DMS153 treated with DMSO at 0.1 percent for 48 hours (cell line): ENCODE measurements at regions not wholly inside any gene's neighbourhood (a gene's known extent, or its start where the extent isn't known, plus 50 kb on each side); places are given as distances from the start of the nearest gene placed in this dataset.
"Not testable (repeated sequence)": the region's sequence is repeated elsewhere in the genome, so short reads cannot be mapped to it uniquely, and the experiment has no call there.

Experiments used
- DNase-seq: peaks from one replicate; lab custom pipeline; 2025; ENCODE audit not compliant: unreplicated experiment; lab: John Stamatoyannopoulos, UW

DNA sequence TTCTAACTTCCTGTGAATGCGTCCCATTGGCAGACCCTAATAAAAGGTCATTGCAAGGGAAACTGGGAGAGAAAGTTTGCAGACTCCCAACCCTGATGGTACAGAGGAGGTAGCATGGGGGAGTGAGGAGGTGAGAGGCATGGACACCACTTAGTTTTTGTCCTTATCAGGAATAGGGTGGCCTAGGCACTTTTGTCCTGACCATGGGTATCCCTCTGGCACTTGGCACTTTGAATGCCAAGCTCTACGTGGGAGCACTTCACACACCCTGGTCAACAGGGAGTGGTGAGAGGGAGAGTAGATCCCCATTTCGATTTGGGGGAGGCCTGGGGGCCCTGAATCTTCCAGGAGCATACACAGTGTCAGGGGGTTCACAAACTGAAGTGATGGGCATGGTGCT is 75.6 kb upstream of the SH3PXD2B start:
- DNase-seq = no peak

DNA sequence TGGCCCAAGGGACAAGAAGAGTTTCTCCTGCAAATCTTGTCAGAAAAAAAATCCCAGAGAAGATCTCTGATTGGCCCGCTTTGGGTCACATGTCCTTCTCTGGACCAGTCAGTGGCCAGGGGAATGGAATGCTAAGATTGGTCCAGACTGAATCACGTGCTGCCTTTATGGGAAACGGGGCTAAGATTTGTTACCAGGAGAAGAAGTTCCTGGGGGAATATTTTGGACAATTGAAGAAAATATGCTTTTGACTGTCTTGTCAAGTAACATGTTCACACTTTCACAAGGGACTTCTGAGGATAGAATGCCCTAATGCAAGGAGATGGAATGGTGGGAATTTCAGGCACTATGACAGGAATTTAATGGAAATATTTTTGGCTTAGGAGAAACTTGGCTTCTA is 74.1 kb upstream of the SH3PXD2B start:
- DNase-seq = no peak

DNA sequence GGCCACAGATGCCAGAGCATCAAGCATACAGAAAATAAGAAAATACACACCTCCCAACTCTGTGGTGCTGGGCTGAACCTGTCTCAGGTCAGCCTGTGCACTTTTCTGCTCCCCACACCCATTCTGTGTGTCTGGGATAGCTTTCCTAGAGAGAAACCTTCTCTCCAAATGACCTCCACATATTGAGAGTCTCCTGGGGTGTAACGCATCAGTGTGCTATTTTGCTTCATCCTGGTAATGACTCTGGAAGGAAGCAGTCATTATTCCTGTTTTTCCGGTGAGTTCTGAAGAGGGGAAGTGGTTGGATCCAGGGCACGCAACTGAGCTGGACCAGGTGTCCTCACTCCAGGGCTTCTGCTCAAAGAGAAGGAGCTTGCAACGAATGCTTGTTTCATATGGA is 73.2 kb upstream of the SH3PXD2B start:
- no peak for DNase-seq

DNA sequence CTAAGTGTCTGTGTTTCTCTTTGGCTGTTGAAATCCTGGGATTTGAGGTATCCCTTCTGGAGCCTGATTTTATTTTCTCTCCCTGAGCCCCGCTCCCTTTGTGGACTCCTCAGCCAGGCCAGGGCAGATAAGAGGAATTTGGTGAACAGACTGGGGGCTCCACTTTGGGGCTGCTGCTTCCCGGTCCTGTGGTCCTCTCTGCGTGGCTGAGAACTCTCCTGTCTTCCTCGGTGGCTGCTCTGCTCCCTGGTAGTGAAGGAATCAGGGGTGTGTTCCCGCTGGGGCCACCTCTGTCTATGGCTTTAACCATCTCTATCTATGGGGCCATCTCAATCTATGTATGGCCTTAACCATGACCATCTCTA is 71.7 kb upstream of the SH3PXD2B start:
- no peak for DNase-seq

DNA sequence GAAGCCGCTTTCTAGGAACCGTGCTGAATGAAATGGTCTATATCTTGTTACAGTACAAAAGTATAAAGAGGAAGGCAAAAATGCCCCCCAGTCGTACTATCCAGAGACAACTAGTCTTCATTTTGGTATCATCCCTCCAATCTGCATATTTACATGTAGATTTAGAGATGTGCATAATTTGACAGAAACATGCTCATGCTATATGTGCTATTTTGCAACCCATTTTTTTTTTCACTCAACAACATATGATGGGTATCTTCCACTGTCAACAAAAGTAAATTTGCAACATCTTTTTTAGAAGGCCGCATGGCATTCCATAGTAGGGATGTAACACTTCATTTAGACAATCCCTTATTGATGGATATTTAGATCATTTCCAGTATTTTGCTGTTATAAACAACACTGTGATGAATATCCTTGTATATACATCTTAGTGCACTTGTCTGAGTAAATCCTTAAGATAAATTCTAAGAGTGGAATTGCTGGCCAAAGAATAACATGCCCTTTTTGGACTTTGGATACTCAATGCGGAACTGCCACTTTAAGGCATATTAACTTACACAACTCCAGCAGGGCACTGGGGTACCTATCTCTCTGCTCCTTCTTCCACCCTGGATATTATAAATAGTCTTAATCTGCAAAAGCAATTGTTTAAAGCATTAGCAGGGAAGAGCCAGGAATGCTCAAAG is 71.1 kb upstream of the SH3PXD2B start:
- DNase-seq = no peak

DNA sequence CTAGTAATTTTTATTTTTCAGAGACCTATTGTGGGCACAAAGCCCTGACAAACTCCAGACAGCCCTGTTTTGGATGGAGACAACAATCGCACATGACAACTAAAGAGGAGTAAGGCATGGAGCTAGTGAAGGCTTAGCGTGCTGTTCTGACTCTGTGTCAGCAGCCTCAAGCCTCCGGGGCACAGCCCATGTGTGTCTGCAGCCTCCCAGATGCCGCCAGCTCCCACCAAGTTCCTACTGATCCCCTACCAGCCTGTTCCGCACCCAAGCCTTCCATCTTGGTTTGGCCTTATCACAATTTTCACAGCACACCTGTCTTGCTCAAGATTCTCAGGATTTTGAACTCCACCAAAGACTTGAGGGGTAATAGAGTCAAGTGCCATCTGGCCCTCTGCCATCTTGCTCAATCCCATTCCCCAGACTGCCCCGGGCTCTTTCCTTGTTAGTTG is 70.3 kb upstream of the SH3PXD2B start:
- no peak for DNase-seq

DNA sequence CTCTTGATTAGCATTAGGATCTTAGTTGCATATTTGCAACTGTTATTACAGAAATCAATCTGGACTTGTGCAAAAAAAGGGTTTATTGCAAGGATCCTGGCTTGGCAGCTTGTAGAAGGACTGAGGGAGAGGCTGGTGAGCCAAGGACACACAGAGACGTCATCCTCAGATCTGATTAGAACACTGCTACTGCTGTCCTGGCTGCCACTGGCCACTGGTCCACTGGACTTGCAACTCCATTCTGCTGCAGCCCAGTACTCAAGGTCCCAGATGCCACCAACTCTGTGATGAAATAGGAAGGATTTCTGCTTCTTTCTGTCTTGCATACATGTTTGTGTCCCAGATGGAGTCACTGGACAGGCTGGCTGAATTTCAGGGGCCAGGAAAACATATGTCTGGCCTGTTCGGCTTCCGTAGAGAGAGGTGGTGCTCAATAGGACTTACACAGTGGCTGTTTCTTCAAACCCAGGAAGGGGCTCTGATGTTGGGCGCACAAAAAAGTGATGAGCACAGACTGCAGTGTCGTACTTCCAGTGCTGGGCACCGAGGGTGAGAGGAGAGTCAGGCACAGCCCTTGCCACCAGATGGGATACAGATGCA is 68.9 kb upstream of the SH3PXD2B start:
- no peak for DNase-seq

DNA sequence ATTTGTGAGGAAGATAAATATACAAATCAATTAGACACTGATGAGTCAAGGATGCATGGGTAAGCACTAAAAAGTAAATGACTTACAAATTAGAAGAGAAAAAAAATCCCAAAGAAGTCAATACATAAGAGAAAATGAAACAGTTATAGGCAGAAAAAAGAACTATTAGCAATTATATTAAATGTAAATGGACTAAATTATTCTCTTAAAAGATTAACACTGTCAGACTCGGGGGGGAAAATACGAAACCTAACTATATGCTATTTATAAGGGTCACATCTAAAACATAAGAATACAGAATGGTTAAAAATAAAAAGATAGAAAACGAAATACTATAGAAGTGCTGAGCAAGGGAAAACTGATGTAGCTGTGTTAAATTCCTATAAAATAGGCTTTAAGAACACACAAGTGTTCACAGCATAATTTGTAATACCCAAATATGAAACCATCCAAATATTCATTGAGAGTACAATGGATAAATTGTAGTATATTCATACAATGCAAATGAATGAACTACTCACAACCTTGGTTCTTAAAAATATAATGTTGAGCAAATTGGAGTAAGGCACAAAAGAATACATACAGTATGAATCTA is 67.1 kb upstream of the SH3PXD2B start:
- no peak for DNase-seq

DNA sequence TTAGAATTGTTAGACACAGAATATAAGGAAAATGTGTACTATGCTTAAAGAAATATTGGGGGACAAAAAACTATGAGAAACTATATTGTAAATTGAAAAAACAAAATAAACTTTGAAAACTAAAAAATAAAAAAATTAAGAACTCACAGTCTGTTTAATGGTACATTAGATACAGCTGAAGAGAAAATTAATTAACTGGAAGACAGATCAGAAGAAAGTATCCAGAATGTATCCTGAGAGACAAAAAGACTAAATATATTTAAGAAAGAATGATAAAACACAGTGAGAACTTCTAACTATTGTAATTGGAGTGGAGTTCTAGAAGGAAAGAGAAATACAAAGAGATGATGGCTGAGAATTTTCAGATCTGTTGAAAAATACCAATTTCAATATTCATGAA is 57.6 kb upstream of the SH3PXD2B start:
- DNase-seq = no peak

DNA sequence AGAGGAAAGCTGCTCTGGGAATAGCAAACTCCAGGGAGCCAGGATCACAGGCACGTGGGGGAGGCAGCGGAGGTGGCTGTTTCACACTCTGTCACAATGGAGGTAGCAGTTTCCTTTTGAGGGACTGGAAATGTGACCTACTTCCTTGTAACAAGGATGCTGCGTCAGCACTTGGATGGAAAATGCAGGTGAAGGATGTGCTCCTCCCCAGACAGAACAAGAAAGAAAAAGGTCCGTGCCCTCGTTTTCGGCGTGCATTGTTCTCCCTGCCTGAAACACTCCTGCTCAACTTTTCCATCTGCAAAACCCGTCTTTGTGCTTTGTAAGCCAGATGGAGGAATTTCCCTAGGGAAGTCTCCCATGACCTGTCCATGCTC is 55.1 kb upstream of the SH3PXD2B start:
- no peak for DNase-seq

DNA sequence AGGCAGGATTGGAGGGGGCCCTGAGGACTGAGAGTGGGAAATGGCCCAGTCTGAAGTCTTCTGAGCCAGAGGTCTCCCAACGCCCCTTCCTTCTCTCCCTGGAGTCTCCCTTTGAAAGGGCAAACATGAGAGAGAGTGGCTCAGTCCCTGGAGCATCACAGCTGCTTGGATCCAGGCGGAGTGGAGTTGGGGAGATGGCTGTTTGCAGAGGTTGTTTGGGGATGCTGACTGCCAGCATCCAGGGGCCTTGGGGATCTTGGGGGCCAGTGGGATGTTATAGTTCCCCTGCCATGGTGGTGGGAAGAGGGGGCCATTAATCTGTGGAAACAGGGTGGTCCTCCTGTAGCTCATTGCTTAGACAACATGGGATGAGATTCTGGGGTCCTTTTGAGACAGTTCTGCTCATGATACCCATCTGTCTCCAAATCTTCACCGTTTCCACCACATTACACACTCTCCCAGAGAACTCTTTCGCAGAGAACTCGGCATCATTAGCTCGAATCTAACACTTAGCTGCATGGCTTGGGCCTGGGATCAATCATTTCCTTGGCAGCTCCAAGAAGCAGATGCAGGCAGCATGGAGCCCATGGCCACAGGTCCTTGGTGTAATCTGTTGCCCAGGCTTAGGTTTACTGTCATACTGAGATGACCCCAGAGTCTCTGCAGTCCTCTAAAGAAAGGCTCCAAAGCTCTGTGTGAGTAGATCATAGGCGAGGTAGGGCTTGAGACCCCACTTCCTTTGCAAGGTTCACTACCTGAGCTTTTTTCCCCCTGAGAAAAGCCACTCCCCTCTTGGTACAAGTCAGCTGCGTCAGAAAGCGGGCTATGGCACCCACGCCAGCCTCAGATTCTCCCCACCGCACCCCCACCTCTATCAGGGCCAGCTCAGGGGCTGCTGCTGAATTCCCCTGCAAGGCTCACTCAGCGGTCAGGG is 54.4 kb upstream of the SH3PXD2B start:
- DNase-seq = no peak

DNA sequence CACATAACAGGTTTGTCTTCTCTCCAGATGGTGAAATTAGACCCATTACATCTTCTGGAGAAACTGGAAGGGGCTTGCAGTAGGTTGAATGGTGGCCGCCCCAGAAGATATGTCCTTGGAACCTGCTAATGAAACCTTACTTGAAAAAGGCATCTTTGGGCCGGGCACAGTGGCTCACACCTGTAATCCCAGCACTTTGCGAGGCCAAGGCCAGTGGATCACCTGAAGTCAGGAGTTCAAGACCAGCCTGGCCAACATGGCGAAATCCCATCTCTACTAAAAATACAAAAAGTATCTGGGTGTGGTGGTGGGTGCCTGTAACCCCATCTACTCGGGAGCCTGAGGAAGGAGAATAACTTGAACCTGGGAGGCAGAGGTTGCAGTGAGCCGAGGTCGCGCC is 53.2 kb upstream of the SH3PXD2B start:
- DNase-seq = not testable (repeated sequence)

DNA sequence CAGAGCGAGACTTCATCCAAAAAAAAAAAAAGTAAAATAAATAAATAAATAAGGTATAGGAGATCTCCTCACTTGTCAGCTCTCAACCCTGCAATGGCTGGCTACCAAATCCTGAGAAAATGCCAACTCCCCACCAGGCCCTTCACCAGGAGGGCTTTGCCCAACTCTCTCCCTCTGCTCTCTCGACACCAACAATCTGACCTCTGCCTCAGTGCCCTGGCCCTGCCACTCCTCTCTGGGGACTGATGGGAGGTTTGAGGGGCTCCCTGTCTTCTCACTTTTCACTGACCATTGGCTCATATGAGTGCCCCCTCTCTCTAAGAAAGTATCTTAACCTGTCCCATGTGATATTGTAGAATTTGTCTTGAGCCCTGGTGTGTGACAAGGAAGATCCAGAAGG is 52.6 kb upstream of the SH3PXD2B start:
- no peak for DNase-seq

DNA sequence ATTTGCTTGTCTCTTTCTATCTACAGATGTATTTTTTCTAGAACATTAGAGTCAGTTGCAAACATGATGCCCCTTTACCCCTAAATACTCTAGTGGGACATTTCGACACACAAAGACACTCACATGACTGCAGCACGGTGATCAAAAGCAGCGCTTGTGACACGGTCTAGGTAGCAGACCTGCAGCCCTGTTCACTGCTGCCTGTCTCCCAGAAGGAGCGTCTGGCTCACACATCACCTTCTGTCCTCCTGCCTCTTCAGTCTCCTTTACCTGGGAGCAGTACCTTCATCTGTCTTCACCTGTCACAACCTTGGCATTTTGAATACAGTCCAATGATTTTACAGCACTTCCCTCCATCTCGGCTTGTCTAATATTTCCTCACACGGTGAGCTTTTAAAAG is 51.9 kb upstream of the SH3PXD2B start:
- no peak for DNase-seq

DNA sequence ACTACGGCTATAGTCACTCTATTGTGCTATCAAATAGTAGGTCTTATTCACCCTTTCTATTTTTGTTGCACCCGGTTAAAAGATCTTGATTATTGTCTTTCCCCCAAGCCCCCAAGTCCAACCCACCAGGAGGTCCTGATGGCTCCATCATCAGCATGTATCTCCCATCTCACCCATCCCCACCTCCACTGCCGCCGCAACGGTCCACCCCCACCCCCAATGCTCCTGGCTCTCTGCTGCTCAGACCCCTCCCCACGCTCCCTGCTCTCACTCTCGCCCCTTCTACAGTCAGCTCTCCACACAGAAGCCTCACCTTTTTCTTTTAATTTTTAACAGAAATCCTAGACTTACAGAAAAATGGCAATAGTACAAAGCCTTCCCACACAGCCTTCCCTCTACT is 51.5 kb upstream of the SH3PXD2B start:
- DNase-seq = no peak

DNA sequence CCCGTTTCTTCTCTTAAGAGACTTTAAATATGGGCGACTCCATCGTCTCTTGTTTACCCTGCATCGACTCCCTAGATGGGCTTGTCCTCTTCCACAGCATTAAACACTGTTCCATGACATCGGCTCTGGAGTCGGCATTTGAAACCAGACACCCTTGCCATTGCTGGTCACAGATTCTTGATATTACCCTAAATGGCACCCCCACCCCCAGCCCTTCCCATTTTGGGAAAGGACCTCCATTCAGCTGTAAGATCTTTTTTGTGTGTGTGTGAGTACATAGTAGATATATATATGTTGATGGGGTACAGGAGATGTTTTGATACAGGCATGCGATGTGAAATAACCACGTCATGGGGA is 51.1 kb upstream of the SH3PXD2B start:
- DNase-seq = no peak

DNA sequence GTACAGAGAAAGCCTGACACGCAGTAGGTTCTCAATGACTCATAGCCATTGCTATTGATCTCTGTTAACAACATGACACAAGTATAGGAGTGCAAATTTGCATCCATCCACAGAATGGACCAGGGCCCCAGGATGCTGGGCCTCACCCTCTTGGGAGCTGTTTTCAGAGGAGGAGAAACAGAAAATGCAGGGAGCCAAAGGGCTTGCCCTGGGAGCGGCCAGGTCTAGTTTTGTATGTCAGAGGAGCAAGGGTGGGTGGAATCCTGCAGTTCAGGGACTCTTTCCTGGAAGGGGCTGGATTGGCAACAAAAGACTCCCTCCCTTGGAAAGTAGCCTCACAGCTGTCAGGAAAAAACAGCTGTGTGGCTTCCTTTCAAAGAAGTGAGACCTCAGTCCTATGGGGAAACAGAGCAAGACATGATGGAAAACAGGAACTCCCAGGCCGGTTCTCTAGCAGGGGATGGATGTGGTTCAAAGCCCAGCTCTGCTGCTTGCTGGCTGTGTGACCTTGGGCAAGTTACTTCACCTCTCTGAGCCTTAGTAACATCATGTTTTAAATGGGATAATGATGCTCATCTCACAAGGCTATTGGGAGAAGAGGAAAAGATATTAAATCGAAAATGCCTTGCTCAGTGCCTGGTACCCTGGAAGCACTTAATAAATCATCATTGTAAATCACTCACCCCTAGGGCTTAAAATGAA is 50.5 kb upstream of the SH3PXD2B start:
- DNase-seq = no peak

DNA sequence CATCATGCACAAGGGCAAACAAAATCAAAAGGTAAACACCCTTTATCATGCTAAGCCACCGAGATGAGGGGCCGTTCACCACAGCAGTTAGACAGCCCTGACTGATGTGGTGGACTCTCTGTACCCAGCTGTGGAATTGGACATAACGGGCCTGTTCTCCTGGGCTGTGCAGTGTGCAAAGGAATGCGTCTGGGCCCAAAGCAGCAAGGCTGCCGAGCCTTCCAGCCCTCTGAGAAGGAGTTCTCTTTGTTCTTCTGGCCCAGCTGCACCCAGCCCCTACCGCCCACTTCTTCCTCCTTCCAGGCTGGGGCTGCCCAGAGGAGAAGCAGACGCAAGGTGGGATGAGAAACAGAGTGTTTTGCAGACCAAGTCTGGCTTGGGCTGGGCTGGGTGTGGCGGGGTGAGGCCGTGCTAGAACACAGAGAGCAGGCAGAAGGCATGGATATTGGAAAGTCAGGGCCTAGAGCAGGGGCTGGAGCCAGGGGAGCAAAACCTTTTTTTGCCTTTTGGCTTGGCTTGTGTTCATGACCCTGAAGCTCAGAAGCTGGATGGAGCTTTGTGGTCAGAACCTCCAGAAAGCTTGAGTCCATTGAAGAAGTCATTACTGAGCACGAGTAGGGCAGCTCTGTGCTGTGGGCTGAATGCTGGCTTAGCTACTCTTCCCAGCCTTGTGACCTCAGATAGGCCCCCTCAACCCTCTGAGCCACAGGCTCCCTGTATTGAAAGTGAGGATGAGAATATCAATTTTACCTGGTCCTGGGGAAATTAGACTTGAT is 49.8 kb upstream of the SH3PXD2B start:
- no peak for DNase-seq
